ENCODE measurements at regions not wholly inside any gene's neighbourhood (a gene's known extent, or its start where the extent isn't known, plus 50 kb on each side); places are given as distances from the start of the nearest gene placed in this dataset.

DNA sequence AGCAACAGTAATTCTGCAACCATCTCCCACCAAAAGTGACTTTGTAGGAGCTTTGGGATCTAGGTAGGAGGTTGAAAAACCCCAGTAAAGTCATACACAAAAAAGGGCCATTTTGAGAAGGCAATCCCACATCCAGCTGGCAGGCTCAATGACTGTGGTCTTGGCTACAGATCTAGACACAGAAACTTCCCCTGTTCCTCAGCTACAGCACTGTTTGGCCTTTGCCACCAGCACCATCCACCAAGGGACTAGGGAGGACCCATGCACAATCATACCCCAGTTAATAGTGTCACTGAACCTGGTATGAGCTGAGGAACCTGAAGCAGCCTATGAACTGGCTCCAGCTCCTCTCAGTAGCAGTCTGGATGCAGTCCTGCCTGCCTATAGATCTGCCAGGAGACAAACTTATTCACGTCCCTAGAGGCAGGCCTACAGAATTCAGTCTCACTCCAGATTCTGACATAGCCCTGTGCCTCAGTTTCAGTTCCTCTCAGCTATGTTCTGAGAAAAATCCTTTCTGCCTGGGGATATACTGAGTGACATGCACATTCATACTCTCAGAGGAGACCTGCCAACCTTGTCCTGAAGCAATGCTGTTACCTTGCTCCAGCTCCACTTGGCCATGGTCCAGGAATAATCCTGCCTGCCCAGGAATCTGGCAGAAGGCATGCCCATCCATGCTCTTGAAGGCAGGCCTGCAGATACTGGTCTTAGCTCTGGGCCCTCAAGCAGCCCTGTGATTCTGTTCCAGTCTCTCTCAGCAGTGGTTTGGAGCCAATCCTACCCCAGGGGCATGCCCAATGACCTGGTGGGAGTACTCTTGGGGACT is 2048.3 kb upstream of the PCDH20 start:
- ChIA-PET POLR2A (no interaction called here), CTCF (ENCODE audit: low intra/inter-chr PET ratio, low total read pairs) (no interaction called here)
- H3K9me3 ChIP-seq (ENCODE audit: low read length), result 0 out of 2 replicates have a peak, but pooled peaks cover 5% of the 10 kb centered on the region
- no peak for DNase-seq (ENCODE audit: low spot score)
- no peak overlapping the region for H2AFZ ChIP-seq (ENCODE audit: low read length)
- H3K27me3 ChIP-seq (ENCODE audit: control insufficient read depth in 1 of 2, insufficient read depth in 2 of 2, low read length in 2 of 2), result no peaks in the 10 kb centered on the region
- no peak for FAIRE-seq
- no peak for ATAC-seq
- no peak overlapping the region for H3K4me3 ChIP-seq (replicated peaks in 1 of 3; ENCODE audit: insufficient read depth in 1 of 3, low read depth in 2 of 3, low read length in 3 of 3)
- BruUV-seq (replicated peaks), result no TSS peak
- H4K20me1 ChIP-seq (ENCODE audit: insufficient read depth, low read length), result no peaks in the 10 kb centered on the region
- H3K9ac ChIP-seq (ENCODE audit: insufficient read depth, low read depth, low read length), result no peak overlapping the region
- H3K4me2 ChIP-seq (ENCODE audit: low read depth, low read length), result no peak overlapping the region
- WGBS (ENCODE audit: low lambda C conversion rate), result 0% methylated on average over 1 of the region's 1 CpG
- no peaks in the 10 kb centered on the region for H3K79me2 ChIP-seq (ENCODE audit: insufficient read depth, low read length)
- intact Hi-C loops (cut with micrococcal nuclease; ENCODE audit: unreplicated experiment), result no loop called here
- H3K36me3 ChIP-seq (replicated peaks in 1 of 2; ENCODE audit: control insufficient read depth in 1 of 2, insufficient read depth in 2 of 2, low read length in 2 of 2), result no peaks in the 10 kb centered on the region
- no peak for TF ChIP-seq ZFP90 (CRISPR knock-in tag; IDR thresholded peaks at IDR 0.05; ENCODE audit: borderline replicate concordance)
- no peak for TF ChIP-seq IRF2 (CRISPR knock-in tag; IDR thresholded peaks at IDR 0.05)
- no peak for TF ChIP-seq ZNF605 (CRISPR knock-in tag; IDR thresholded peaks at IDR 0.05)
- no peak for TF ChIP-seq TP53 (CRISPR knock-in tag; conservative IDR thresholded peaks at IDR 0.05)
- no peak for TF ChIP-seq TOPORS (CRISPR knock-in tag; IDR thresholded peaks at IDR 0.05)
- no peak for TF ChIP-seq NFYC (CRISPR knock-in tag; IDR thresholded peaks at IDR 0.05)
- no peak overlapping the region for H3K27ac ChIP-seq (ENCODE audit: extremely low read length, insufficient read depth, low read length)
- in situ Hi-C loops (cut with HindIII; ENCODE audit: extremely low pct_ligation_motif_present, low pct_unique_long_range_greater_than_20kb), result no loop called here
- H3K4me1 ChIP-seq (ENCODE audit: insufficient read depth, low read length), result no peaks in the 10 kb centered on the region

DNA sequence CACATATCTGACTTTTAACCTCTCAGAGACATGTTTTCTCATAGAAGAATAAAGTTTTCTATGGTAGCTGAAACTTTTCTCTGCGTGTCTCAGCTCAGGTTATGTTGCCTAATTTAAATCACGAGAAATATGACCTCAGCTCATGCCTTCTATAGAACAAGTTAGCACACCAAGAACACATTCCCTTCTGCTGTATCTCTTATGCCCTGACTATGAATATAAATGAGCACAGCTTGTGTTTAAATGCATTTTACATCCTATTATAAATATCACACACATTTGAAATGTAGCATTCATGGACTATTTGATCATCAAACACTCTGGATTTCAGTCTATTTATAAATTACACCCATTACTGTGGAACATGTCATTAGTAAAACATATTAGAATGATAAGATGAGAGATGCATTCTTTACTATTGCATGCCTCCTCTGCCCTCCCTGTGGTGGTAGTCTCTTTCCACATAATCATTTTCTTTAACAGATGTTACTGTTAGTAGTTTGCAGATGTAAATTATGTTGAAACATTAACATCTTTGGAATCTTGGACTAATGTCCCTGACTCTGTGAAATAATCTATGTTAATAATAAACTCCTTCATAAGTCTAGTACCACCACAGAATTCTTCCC is 2044.9 kb upstream of the PCDH20 start:
- no peak overlapping the region for H3K4me3 ChIP-seq (replicated peaks in 1 of 3; ENCODE audit: insufficient read depth in 1 of 3, low read depth in 2 of 3, low read length in 3 of 3)
- H2AFZ ChIP-seq (ENCODE audit: low read length), result no peak overlapping the region
- no peaks in the 10 kb centered on the region for H3K4me1 ChIP-seq (ENCODE audit: insufficient read depth, low read length)
- in situ Hi-C loops (cut with HindIII; ENCODE audit: extremely low pct_ligation_motif_present, low pct_unique_long_range_greater_than_20kb), result no loop called here
- H4K20me1 ChIP-seq (ENCODE audit: insufficient read depth, low read length), result no peaks in the 10 kb centered on the region
- no TSS peak for BruUV-seq (replicated peaks)
- no peak overlapping the region for H3K27ac ChIP-seq (ENCODE audit: extremely low read length, insufficient read depth, low read length)
- DNase-seq (ENCODE audit: low spot score) (no peak), FAIRE-seq (no peak), ATAC-seq (no peak)
- no peak overlapping the region for H3K4me2 ChIP-seq (ENCODE audit: low read depth, low read length)
- no peak overlapping the region for H3K9ac ChIP-seq (ENCODE audit: insufficient read depth, low read depth, low read length)
- H3K9me3 ChIP-seq (ENCODE audit: low read length), result 0 out of 2 replicates have a peak, but pooled peaks cover 5% of the 10 kb centered on the region
- 6% methylated on average over 2 of the region's 2 CpGs for WGBS (ENCODE audit: low lambda C conversion rate)
- no peaks in the 10 kb centered on the region for H3K79me2 ChIP-seq (ENCODE audit: insufficient read depth, low read length)
- no peaks in the 10 kb centered on the region for H3K36me3 ChIP-seq (replicated peaks in 1 of 2; ENCODE audit: control insufficient read depth in 1 of 2, insufficient read depth in 2 of 2, low read length in 2 of 2)
- POLR2A ChIA-PET, result no interaction called here
- intact Hi-C loops (cut with micrococcal nuclease; ENCODE audit: unreplicated experiment), result no loop called here
- CTCF ChIA-PET (ENCODE audit: low intra/inter-chr PET ratio, low total read pairs), result no interaction called here
- no peaks in the 10 kb centered on the region for H3K27me3 ChIP-seq (ENCODE audit: control insufficient read depth in 1 of 2, insufficient read depth in 2 of 2, low read length in 2 of 2)
- TF ChIP-seq, protein P1, sequence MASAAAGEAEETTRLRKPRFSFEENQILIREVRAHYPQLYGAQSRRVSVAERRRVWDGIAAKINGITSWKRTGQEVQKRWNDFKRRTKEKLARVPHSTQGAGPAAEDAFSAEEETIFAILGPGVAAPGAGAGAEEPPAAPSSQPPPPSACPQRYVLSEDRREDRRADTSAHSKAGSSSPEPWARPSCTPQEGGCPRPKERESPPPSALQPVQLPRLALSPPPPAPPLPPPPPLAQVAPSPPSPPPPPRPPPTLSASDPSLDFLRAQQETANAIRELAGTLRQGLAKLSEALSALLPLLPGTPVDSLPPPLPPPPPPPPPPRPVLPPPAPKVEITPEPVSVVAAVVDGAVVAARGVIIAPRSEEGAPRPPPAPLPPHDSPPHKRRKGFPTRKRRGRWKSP (CRISPR knock-in tag; IDR thresholded peaks at IDR 0.05), result no peak
- TF ChIP-seq, protein P2, sequence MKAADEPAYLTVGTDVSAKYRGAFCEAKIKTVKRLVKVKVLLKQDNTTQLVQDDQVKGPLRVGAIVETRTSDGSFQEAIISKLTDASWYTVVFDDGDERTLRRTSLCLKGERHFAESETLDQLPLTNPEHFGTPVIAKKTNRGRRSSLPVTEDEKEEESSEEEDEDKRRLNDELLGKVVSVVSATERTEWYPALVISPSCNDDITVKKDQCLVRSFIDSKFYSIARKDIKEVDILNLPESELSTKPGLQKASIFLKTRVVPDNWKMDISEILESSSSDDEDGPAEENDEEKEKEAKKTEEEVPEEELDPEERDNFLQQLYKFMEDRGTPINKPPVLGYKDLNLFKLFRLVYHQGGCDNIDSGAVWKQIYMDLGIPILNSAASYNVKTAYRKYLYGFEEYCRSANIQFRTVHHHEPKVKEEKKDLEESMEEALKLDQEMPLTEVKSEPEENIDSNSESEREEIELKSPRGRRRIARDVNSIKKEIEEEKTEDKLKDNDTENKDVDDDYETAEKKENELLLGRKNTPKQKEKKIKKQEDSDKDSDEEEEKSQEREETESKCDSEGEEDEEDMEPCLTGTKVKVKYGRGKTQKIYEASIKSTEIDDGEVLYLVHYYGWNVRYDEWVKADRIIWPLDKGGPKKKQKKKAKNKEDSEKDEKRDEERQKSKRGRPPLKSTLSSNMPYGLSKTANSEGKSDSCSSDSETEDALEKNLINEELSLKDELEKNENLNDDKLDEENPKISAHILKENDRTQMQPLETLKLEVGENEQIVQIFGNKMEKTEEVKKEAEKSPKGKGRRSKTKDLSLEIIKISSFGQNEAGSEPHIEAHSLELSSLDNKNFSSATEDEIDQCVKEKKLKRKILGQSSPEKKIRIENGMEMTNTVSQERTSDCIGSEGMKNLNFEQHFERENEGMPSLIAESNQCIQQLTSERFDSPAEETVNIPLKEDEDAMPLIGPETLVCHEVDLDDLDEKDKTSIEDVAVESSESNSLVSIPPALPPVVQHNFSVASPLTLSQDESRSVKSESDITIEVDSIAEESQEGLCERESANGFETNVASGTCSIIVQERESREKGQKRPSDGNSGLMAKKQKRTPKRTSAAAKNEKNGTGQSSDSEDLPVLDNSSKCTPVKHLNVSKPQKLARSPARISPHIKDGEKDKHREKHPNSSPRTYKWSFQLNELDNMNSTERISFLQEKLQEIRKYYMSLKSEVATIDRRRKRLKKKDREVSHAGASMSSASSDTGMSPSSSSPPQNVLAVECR (CRISPR knock-in tag; IDR thresholded peaks at IDR 0.05; ENCODE audit: borderline replicate concordance), result no peak
- TF ChIP-seq ZNF326 (CRISPR knock-in tag; IDR thresholded peaks at IDR 0.05; ENCODE audit: borderline replicate concordance) (no peak), GATA4 (IDR thresholded peaks at IDR 0.05; ENCODE audit: borderline replicate concordance, low read depth) (no peak)
- TF ChIP-seq, protein P3, sequence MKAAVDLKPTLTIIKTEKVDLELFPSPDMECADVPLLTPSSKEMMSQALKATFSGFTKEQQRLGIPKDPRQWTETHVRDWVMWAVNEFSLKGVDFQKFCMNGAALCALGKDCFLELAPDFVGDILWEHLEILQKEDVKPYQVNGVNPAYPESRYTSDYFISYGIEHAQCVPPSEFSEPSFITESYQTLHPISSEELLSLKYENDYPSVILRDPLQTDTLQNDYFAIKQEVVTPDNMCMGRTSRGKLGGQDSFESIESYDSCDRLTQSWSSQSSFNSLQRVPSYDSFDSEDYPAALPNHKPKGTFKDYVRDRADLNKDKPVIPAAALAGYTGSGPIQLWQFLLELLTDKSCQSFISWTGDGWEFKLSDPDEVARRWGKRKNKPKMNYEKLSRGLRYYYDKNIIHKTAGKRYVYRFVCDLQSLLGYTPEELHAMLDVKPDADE (CRISPR knock-in tag; IDR thresholded peaks at IDR 0.05), result no peak
